ENCODE measurements at regions not wholly inside any gene's neighbourhood (a gene's known extent, or its start where the extent isn't known, plus 50 kb on each side); places are given as distances from the start of the nearest gene placed in this dataset.
A peak's percentile ranks its signal among the peaks of the same experiment; 100 is the strongest.

DNA sequence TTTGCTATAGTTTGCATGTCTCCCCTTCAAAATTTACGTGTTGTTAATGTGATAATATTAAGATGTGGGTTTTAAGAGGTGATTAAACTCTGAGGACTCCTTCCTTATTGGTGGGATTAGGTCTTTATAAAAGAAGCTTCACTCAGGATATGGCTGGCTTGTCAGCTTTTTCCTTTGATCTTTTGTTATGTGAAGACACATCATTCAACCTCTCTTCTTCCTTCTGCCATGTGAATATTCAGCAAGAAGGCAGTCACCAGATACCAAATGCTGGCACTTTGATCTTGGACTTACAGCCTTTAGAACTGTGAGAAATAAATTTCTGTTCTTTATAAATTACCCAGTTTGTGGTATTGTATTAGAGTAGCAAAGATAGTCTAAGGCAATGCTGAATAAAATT lies 855.9 kb upstream of the CDH10 start:
- H3K27ac ChIP-seq = no peak overlapping the region
- H3K4me3 ChIP-seq = no peak overlapping the region
- DNase-seq (no peak), ATAC-seq (no peak)
- H3K4me1 ChIP-seq = no peaks in the 10 kb centered on the region
- no peaks in the 10 kb centered on the region for H3K27me3 ChIP-seq
- no peaks in the 10 kb centered on the region for H3K36me3 ChIP-seq
- H3K9me3 ChIP-seq = no peaks in the 10 kb centered on the region
- TF ChIP-seq, protein P1, sequence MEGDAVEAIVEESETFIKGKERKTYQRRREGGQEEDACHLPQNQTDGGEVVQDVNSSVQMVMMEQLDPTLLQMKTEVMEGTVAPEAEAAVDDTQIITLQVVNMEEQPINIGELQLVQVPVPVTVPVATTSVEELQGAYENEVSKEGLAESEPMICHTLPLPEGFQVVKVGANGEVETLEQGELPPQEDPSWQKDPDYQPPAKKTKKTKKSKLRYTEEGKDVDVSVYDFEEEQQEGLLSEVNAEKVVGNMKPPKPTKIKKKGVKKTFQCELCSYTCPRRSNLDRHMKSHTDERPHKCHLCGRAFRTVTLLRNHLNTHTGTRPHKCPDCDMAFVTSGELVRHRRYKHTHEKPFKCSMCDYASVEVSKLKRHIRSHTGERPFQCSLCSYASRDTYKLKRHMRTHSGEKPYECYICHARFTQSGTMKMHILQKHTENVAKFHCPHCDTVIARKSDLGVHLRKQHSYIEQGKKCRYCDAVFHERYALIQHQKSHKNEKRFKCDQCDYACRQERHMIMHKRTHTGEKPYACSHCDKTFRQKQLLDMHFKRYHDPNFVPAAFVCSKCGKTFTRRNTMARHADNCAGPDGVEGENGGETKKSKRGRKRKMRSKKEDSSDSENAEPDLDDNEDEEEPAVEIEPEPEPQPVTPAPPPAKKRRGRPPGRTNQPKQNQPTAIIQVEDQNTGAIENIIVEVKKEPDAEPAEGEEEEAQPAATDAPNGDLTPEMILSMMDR (IDR thresholded peaks at IDR 0.05) = no peak
- intact Hi-C loops (cut with DNase I) = no loop called here

DNA sequence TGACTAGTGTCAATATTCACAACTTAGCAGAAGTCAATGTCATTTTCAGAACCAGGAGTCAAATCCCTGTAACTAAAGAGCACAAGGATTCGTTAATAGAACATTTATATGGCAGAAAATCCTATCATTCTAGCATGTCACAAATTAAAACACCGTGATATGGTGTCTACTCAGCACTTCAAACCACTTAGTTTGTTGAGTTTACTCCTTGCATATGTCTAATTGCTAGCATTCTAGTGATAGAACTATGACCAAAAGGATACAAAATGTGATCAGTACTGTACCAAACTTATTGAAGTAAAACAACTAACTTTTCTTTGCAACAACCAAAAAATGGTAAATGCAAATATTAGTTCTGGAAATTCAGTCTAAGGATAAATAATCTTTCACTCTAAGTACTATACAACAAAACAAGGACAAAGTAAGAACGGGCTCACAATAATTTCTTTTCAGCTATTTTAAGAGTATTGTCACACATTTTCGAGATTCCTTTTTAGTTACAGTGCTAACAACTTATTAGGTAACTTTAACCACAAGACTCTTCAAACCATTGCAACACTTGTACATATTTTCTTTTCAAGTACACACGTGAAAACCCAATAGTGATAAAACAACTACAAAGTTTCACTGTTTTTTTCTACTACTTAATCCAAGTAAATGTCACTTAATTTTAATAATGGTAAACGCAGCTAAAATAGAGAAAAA lies 845.2 kb upstream of the CDH10 start:
- Histone ChIP-seq H3K4me1 (no peaks in the 10 kb centered on the region), H3K27me3 (no peaks in the 10 kb centered on the region), H3K9me3 (peaks cover 5% of the 10 kb centered on the region), H3K27ac (peak overlapping the region; percentile 31), H3K4me3 (no peak overlapping the region), H3K36me3 (no peaks in the 10 kb centered on the region)
- ATAC-seq = peak; percentile 71
- intact Hi-C loops (cut with DNase I) = no loop called here
- TF ChIP-seq, protein P1 (IDR thresholded peaks at IDR 0.05) = no peak
- DNase-seq = no peak

DNA sequence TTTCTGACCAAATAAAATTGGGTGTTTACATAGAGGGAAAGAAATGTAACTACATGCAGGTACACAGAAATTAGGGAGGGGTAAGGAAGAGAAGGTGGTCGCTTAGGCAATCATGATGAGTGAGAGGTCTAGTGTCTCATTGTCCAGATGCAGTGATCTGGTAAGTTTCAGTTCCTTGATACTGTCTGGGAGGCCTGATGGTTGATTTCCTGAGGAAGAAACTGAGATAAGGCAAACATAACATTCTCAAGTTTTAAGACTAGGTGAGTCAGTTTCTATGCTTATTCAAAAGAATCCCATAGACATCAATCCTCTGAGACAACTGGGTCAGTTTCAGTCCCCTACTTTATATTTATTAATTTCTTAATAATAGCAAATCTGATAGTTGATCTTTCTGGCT lies 843.3 kb upstream of the CDH10 start:
- ATAC-seq (no peak), DNase-seq (no peak)
- Histone ChIP-seq H3K4me3 (no peak overlapping the region), H3K36me3 (no peaks in the 10 kb centered on the region), H3K27me3 (no peaks in the 10 kb centered on the region), H3K27ac (no peak overlapping the region), H3K9me3 (peaks cover 5% of the 10 kb centered on the region), H3K4me1 (no peaks in the 10 kb centered on the region)
- TF ChIP-seq, protein P1 (IDR thresholded peaks at IDR 0.05) = no peak
- intact Hi-C loops (cut with DNase I) = no loop called here

GRCh38 chr5:25484391-25484790 lies 839.6 kb upstream of the CDH10 start:
- intact Hi-C loops (cut with DNase I) = no loop called here
- H3K27me3 ChIP-seq = no peaks in the 10 kb centered on the region
- H3K4me1 ChIP-seq = no peaks in the 10 kb centered on the region
- DNase-seq (no peak), ATAC-seq (no peak)
- H3K36me3 ChIP-seq = no peaks in the 10 kb centered on the region
- H3K4me3 ChIP-seq = no peak overlapping the region
- peaks cover 5% of the 10 kb centered on the region for H3K9me3 ChIP-seq
- no peak overlapping the region for H3K27ac ChIP-seq
- TF ChIP-seq, protein P1 (IDR thresholded peaks at IDR 0.05) = no peak

DNA sequence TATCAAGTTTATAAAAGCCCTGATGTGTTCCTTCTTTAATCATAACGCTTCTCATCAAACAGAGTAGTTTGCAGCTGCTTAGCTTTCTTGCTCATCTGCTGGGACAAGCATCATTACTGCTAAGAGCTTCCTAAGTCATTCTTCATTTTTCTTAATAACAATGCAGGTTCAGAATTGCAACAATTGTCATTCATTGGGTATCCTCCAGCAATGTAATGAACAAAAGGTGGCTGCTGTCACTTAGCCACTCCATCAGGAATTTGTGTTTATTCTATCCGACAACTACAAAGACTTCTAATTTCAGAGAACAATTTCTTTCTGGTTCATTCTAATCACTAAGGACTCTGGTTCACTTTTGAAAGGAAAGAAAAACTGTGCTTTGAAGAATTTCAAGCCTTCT lies 836.7 kb upstream of the CDH10 start:
- H3K9me3 ChIP-seq = peaks cover 5% of the 10 kb centered on the region
- no peak for ATAC-seq
- no peaks in the 10 kb centered on the region for H3K27me3 ChIP-seq
- no peak overlapping the region for H3K27ac ChIP-seq
- intact Hi-C loops (cut with DNase I) = no loop called here
- no peaks in the 10 kb centered on the region for H3K36me3 ChIP-seq
- no peak for DNase-seq
- H3K4me3 ChIP-seq = no peak overlapping the region
- TF ChIP-seq, protein P1 (IDR thresholded peaks at IDR 0.05) = no peak
- H3K4me1 ChIP-seq = no peaks in the 10 kb centered on the region

- Histone ChIP-seq H3K27ac (no peak overlapping the region), H3K4me3 (no peak overlapping the region), H3K9me3 (no peaks in the 10 kb centered on the region), H3K27me3 (no peaks in the 10 kb centered on the region), H3K36me3 (no peaks in the 10 kb centered on the region), H3K4me1 (no peaks in the 10 kb centered on the region)
- TF ChIP-seq, protein P1 (IDR thresholded peaks at IDR 0.05) = no peak
- DNase-seq = no peak
- no peak for ATAC-seq
- intact Hi-C loops (cut with DNase I) = no loop called here
These were observed 814.3 kb upstream of the CDH10 start for GRCh38 chr5:25459082-25459481.

Measured in upper lobe of right lung (tissue), 1 donor.